DOHH2 (cell line): ENCODE measurements at regions not wholly inside any gene's neighbourhood (a gene's known extent, or its start where the extent isn't known, plus 50 kb on each side); places are given as distances from the start of the nearest gene placed in this dataset.

Experiments used
- CTCF ChIP-seq: fragments of 200-600 bp; sonication (generic); IDR thresholded peaks from one replicate; pipeline ENCODE4 v1.5.1; 2014; ENCODE audit warnings: antibody characterized with exemption, mild to moderate bottlenecking, low read depth, low read length; ENCODE audit not compliant: poor library complexity, severe bottlenecking
- EZH2phosphoT487 ChIP-seq: fragments of 200-600 bp; sonication (generic); IDR thresholded peaks from 2 replicates; pipeline ENCODE4 v1.6.1; 2017; ENCODE audit warnings: borderline replicate concordance, mild to moderate bottlenecking, antibody characterized with exemption, low read length, moderate library complexity, mixed read lengths

GRCh38 chr10:16016688-16017087 lies 156.4 kb upstream of the MINDY3 start:
- TF ChIP-seq CTCF (no peak), EZH2phosphoT487 (no peak)
